Suprapubic skin (tissue), 3 donors: ENCODE measurements at regions not wholly inside any gene's neighbourhood (a gene's known extent, or its start where the extent isn't known, plus 50 kb on each side); places are given as distances from the start of the nearest gene placed in this dataset.

Source experiments
- CTCF ChIP-seq, 2 donors: fragments of 200-600 bp in 1 of 2; fragments of 450-650 bp in 1 of 2; sonication (generic) in 1 of 2; IDR thresholded peaks; one replicate each; pipeline ENCODE4 v1.5.1; 2016 to 2019; ENCODE audit warnings: antibody characterized with exemption in 2 of 2, mild to moderate bottlenecking in 1 of 2, moderate library complexity in 1 of 2
- EP300 ChIP-seq: sonication (generic); formaldehyde crosslinking; IDR thresholded peaks from one replicate; pipeline ENCODE4 v1.6.1; 2017; ENCODE audit warnings: antibody characterized with exemption

- TF ChIP-seq CTCF (IDR thresholded peaks at IDR 0.05) (no peak), EP300 (no peak)
Measured at GRCh38 chr15:81728726-81729125, 317.1 kb downstream of the MEX3B start.
